22Rv1 (cell line): ENCODE measurements at regions not wholly inside any gene's neighbourhood (a gene's known extent, or its start where the extent isn't known, plus 50 kb on each side); places are given as distances from the start of the nearest gene placed in this dataset.

Source experiments
- H3K27ac ChIP-seq: fragments of 450-650 bp; 2 replicates; pipeline ENCODE4 v1.5.1; 2017
- CTCF ChIP-seq: fragments of 450-650 bp; IDR thresholded peaks from 2 replicates; pipeline ENCODE4 v1.5.1; 2017; ENCODE audit warnings: mild to moderate bottlenecking
- ZFX ChIP-seq: fragments of 450-650 bp; IDR thresholded peaks from 2 replicates; pipeline ENCODE4 v1.6.1; 2017; ENCODE audit warnings: antibody characterized with exemption, borderline replicate concordance

- H3K27ac ChIP-seq, result no peak overlapping the region
- TF ChIP-seq CTCF (no peak), ZFX (no peak)
Measured at GRCh38 chr16:66265048-66265415, 101.5 kb upstream of the CDH5 start.

- no peak overlapping the region for H3K27ac ChIP-seq
- TF ChIP-seq ZFX (no peak), CTCF (no peak)
Measured at GRCh38 chr16:66264311-66265047, 102.0 kb upstream of the CDH5 start.

- TF ChIP-seq ZFX, result no peak
- TF ChIP-seq CTCF, result no peak
- H3K27ac ChIP-seq, result no peak overlapping the region
Measured at GRCh38 chr16:66263973-66264310, 102.5 kb upstream of the CDH5 start.

GRCh38 chr16:66263168-66263972 lies 103.1 kb upstream of the CDH5 start:
- TF ChIP-seq CTCF (no peak), ZFX (no peak)
- H3K27ac ChIP-seq, result no peak overlapping the region

GRCh38 chr16:66262253-66263167 lies 104.0 kb upstream of the CDH5 start:
- H3K27ac ChIP-seq, result no peak overlapping the region
- TF ChIP-seq ZFX, result no peak
- TF ChIP-seq CTCF, result no peak

- TF ChIP-seq CTCF (no peak), ZFX (no peak)
Measured at GRCh38 chr16:66261826-66262225, 104.7 kb upstream of the CDH5 start.

More at GRCh38 chr16:66261826-66262225, 104.7 kb upstream of the CDH5 start:
- no peak overlapping the region for H3K27ac ChIP-seq
